ENCODE measurements at regions not wholly inside any gene's neighbourhood (a gene's known extent, or its start where the extent isn't known, plus 50 kb on each side); places are given as distances from the start of the nearest gene placed in this dataset.
A peak's percentile ranks its signal among the peaks of the same experiment; 100 is the strongest.

GRCh38 chr13:44263751-44264620, 109.6 kb upstream of the SERP2 start:
- Histone ChIP-seq H3K4ac (ENCODE audit: low read depth, low read length) (no peak overlapping the region), H2BK15ac (replicated peaks; ENCODE audit: low read depth) (no peak overlapping the region), H2BK5ac (ENCODE audit: low read length) (no peak overlapping the region), H3K4me3 (ENCODE audit: low read length) (no peak overlapping the region), H3K4me2 (ENCODE audit: low read length) (no peak overlapping the region), H3K27me3 (ENCODE audit: insufficient read depth, low read length, poor library complexity) (no peaks in the 10 kb centered on the region), H3K18ac (ENCODE audit: low read length) (no peak overlapping the region), H3K79me2 (ENCODE audit: control insufficient read depth, insufficient read depth, low read length) (no peaks in the 10 kb centered on the region), H3K9ac (ENCODE audit: low read length) (no peak overlapping the region), H2BK120ac (ENCODE audit: low read depth, low read length) (no peak overlapping the region), H4K8ac (ENCODE audit: low read depth, low read length) (no peak overlapping the region), H4K5ac (ENCODE audit: low read length) (no peak overlapping the region), H3K4me1 (ENCODE audit: control insufficient read depth, low read depth, low read length) (no peaks in the 10 kb centered on the region), H3K27ac (ENCODE audit: low read depth, low read length) (no peak overlapping the region), H2AK5ac (ENCODE audit: low read length) (no peak overlapping the region), H3K36me3 (ENCODE audit: control insufficient read depth, insufficient read depth, low read length) (no peaks in the 10 kb centered on the region), H3K56ac (ENCODE audit: low read length) (no peak overlapping the region), H3K79me1 (ENCODE audit: low read length) (no peaks in the 10 kb centered on the region), H3K23ac (ENCODE audit: low read length) (no peak overlapping the region)
- no CpG with 5 or more reads among the region's 20 CpGs for WGBS (ENCODE audit: extremely low coverage, insufficient coverage, low lambda C conversion rate)
- no peak for DNase-seq

GRCh38 chr13:44266305-44266704, 107.3 kb upstream of the SERP2 start:
- Histone ChIP-seq H2BK120ac (ENCODE audit: low read depth, low read length) (no peak overlapping the region), H3K79me2 (ENCODE audit: control insufficient read depth, insufficient read depth, low read length) (no peaks in the 10 kb centered on the region), H3K23ac (ENCODE audit: low read length) (no peak overlapping the region), H3K4me2 (ENCODE audit: low read length) (no peak overlapping the region), H3K4me1 (ENCODE audit: control insufficient read depth, low read depth, low read length) (no peaks in the 10 kb centered on the region), H3K56ac (ENCODE audit: low read length) (no peak overlapping the region), H3K4ac (ENCODE audit: low read depth, low read length) (no peak overlapping the region), H2BK5ac (ENCODE audit: low read length) (no peak overlapping the region), H3K4me3 (ENCODE audit: low read length) (no peak overlapping the region), H3K27me3 (ENCODE audit: insufficient read depth, low read length, poor library complexity) (no peaks in the 10 kb centered on the region), H3K18ac (ENCODE audit: low read length) (no peak overlapping the region), H4K8ac (ENCODE audit: low read depth, low read length) (no peak overlapping the region), H2BK15ac (replicated peaks; ENCODE audit: low read depth) (no peak overlapping the region), H3K36me3 (ENCODE audit: control insufficient read depth, insufficient read depth, low read length) (no peaks in the 10 kb centered on the region), H3K27ac (ENCODE audit: low read depth, low read length) (no peak overlapping the region), H4K5ac (ENCODE audit: low read length) (no peak overlapping the region), H3K79me1 (ENCODE audit: low read length) (no peaks in the 10 kb centered on the region), H3K9ac (ENCODE audit: low read length) (no peak overlapping the region), H2AK5ac (ENCODE audit: low read length) (no peak overlapping the region)
- WGBS (ENCODE audit: extremely low coverage, insufficient coverage, low lambda C conversion rate): no CpG with 5 or more reads among the region's 3 CpGs
- peak; percentile 44 for DNase-seq

GRCh38 chr13:44266772-44267171, 106.9 kb upstream of the SERP2 start:
- H2BK5ac ChIP-seq (ENCODE audit: low read length): no peak overlapping the region
- no peak overlapping the region for H3K4me2 ChIP-seq (ENCODE audit: low read length)
- H2AK5ac ChIP-seq (ENCODE audit: low read length): no peak overlapping the region
- no peak overlapping the region for H2BK15ac ChIP-seq (replicated peaks; ENCODE audit: low read depth)
- no peak overlapping the region for H3K18ac ChIP-seq (ENCODE audit: low read length)
- no peak overlapping the region for H4K8ac ChIP-seq (ENCODE audit: low read depth, low read length)
- no peaks in the 10 kb centered on the region for H3K79me1 ChIP-seq (ENCODE audit: low read length)
- no peaks in the 10 kb centered on the region for H3K79me2 ChIP-seq (ENCODE audit: control insufficient read depth, insufficient read depth, low read length)
- no CpG with 5 or more reads among the region's 1 CpG for WGBS (ENCODE audit: extremely low coverage, insufficient coverage, low lambda C conversion rate)
- DNase-seq: no peak
- H3K9ac ChIP-seq (ENCODE audit: low read length): no peak overlapping the region
- H3K27me3 ChIP-seq (ENCODE audit: insufficient read depth, low read length, poor library complexity): no peaks in the 10 kb centered on the region
- H3K4ac ChIP-seq (ENCODE audit: low read depth, low read length): no peak overlapping the region
- H4K5ac ChIP-seq (ENCODE audit: low read length): no peak overlapping the region
- no peaks in the 10 kb centered on the region for H3K4me1 ChIP-seq (ENCODE audit: control insufficient read depth, low read depth, low read length)
- no peak overlapping the region for H3K4me3 ChIP-seq (ENCODE audit: low read length)
- H2BK120ac ChIP-seq (ENCODE audit: low read depth, low read length): no peak overlapping the region
- H3K23ac ChIP-seq (ENCODE audit: low read length): no peak overlapping the region
- no peak overlapping the region for H3K56ac ChIP-seq (ENCODE audit: low read length)
- no peaks in the 10 kb centered on the region for H3K36me3 ChIP-seq (ENCODE audit: control insufficient read depth, insufficient read depth, low read length)
- H3K27ac ChIP-seq (ENCODE audit: low read depth, low read length): no peak overlapping the region

- H3K4me3 ChIP-seq (ENCODE audit: low read length): no peak overlapping the region
- WGBS (ENCODE audit: extremely low coverage, insufficient coverage, low lambda C conversion rate): no CpG with 5 or more reads among the region's 1 CpG
Measured at GRCh38 chr13:44267203-44267602, 106.4 kb upstream of the SERP2 start.

GRCh38 chr13:44267980-44268379, 105.6 kb upstream of the SERP2 start:
- no peak overlapping the region for H3K4ac ChIP-seq (ENCODE audit: low read depth, low read length)
- H2BK5ac ChIP-seq (ENCODE audit: low read length): no peak overlapping the region
- no peak overlapping the region for H3K23ac ChIP-seq (ENCODE audit: low read length)
- H3K36me3 ChIP-seq (ENCODE audit: control insufficient read depth, insufficient read depth, low read length): no peaks in the 10 kb centered on the region
- no peak for DNase-seq
- H4K5ac ChIP-seq (ENCODE audit: low read length): no peak overlapping the region
- no peaks in the 10 kb centered on the region for H3K79me2 ChIP-seq (ENCODE audit: control insufficient read depth, insufficient read depth, low read length)
- WGBS (ENCODE audit: extremely low coverage, insufficient coverage, low lambda C conversion rate): no CpG with 5 or more reads among the region's 4 CpGs
- H3K27ac ChIP-seq (ENCODE audit: low read depth, low read length): no peak overlapping the region
- no peak overlapping the region for H3K4me2 ChIP-seq (ENCODE audit: low read length)
- no peak overlapping the region for H3K4me3 ChIP-seq (ENCODE audit: low read length)
- no peak overlapping the region for H4K8ac ChIP-seq (ENCODE audit: low read depth, low read length)
- H2AK5ac ChIP-seq (ENCODE audit: low read length): no peak overlapping the region
- no peak overlapping the region for H3K56ac ChIP-seq (ENCODE audit: low read length)
- H3K9ac ChIP-seq (ENCODE audit: low read length): no peak overlapping the region
- no peak overlapping the region for H2BK120ac ChIP-seq (ENCODE audit: low read depth, low read length)
- H3K4me1 ChIP-seq (ENCODE audit: control insufficient read depth, low read depth, low read length): no peaks in the 10 kb centered on the region
- H3K18ac ChIP-seq (ENCODE audit: low read length): no peak overlapping the region
- no peak overlapping the region for H2BK15ac ChIP-seq (replicated peaks; ENCODE audit: low read depth)
- H3K27me3 ChIP-seq (ENCODE audit: insufficient read depth, low read length, poor library complexity): no peaks in the 10 kb centered on the region
- H3K79me1 ChIP-seq (ENCODE audit: low read length): no peaks in the 10 kb centered on the region

More at GRCh38 chr13:44267203-44267602, 106.4 kb upstream of the SERP2 start:
- H2BK15ac ChIP-seq (replicated peaks; ENCODE audit: low read depth): no peak overlapping the region
- no peak overlapping the region for H4K5ac ChIP-seq (ENCODE audit: low read length)
- H4K8ac ChIP-seq (ENCODE audit: low read depth, low read length): no peak overlapping the region
- no peaks in the 10 kb centered on the region for H3K36me3 ChIP-seq (ENCODE audit: control insufficient read depth, insufficient read depth, low read length)
- H3K27ac ChIP-seq (ENCODE audit: low read depth, low read length): no peak overlapping the region
- H3K27me3 ChIP-seq (ENCODE audit: insufficient read depth, low read length, poor library complexity): no peaks in the 10 kb centered on the region
- no peak overlapping the region for H2AK5ac ChIP-seq (ENCODE audit: low read length)
- no peak overlapping the region for H3K18ac ChIP-seq (ENCODE audit: low read length)
- no peaks in the 10 kb centered on the region for H3K4me1 ChIP-seq (ENCODE audit: control insufficient read depth, low read depth, low read length)
- DNase-seq: no peak
- H3K79me1 ChIP-seq (ENCODE audit: low read length): no peaks in the 10 kb centered on the region
- no peak overlapping the region for H3K9ac ChIP-seq (ENCODE audit: low read length)
- H2BK120ac ChIP-seq (ENCODE audit: low read depth, low read length): no peak overlapping the region
- H3K23ac ChIP-seq (ENCODE audit: low read length): no peak overlapping the region
- no peak overlapping the region for H3K56ac ChIP-seq (ENCODE audit: low read length)
- H3K79me2 ChIP-seq (ENCODE audit: control insufficient read depth, insufficient read depth, low read length): no peaks in the 10 kb centered on the region
- no peak overlapping the region for H2BK5ac ChIP-seq (ENCODE audit: low read length)
- H3K4ac ChIP-seq (ENCODE audit: low read depth, low read length): no peak overlapping the region
- H3K4me2 ChIP-seq (ENCODE audit: low read length): no peak overlapping the region

- H2BK15ac ChIP-seq (replicated peaks; ENCODE audit: low read depth): no peak overlapping the region
- H3K23ac ChIP-seq (ENCODE audit: low read length): no peak overlapping the region
- H3K79me1 ChIP-seq (ENCODE audit: low read length): no peaks in the 10 kb centered on the region
- H3K27ac ChIP-seq (ENCODE audit: low read depth, low read length): no peak overlapping the region
- H3K4me2 ChIP-seq (ENCODE audit: low read length): no peak overlapping the region
- no peak overlapping the region for H3K4ac ChIP-seq (ENCODE audit: low read depth, low read length)
- no peak overlapping the region for H3K56ac ChIP-seq (ENCODE audit: low read length)
- no peak overlapping the region for H2AK5ac ChIP-seq (ENCODE audit: low read length)
- H4K5ac ChIP-seq (ENCODE audit: low read length): no peak overlapping the region
- H3K4me1 ChIP-seq (ENCODE audit: control insufficient read depth, low read depth, low read length): no peaks in the 10 kb centered on the region
- no peak for DNase-seq
- H3K79me2 ChIP-seq (ENCODE audit: control insufficient read depth, insufficient read depth, low read length): no peaks in the 10 kb centered on the region
- no peak overlapping the region for H2BK5ac ChIP-seq (ENCODE audit: low read length)
- H3K4me3 ChIP-seq (ENCODE audit: low read length): no peak overlapping the region
- no peaks in the 10 kb centered on the region for H3K27me3 ChIP-seq (ENCODE audit: insufficient read depth, low read length, poor library complexity)
- H3K9ac ChIP-seq (ENCODE audit: low read length): no peak overlapping the region
- H2BK120ac ChIP-seq (ENCODE audit: low read depth, low read length): no peak overlapping the region
- H3K36me3 ChIP-seq (ENCODE audit: control insufficient read depth, insufficient read depth, low read length): no peaks in the 10 kb centered on the region
- no peak overlapping the region for H4K8ac ChIP-seq (ENCODE audit: low read depth, low read length)
- H3K18ac ChIP-seq (ENCODE audit: low read length): no peak overlapping the region
Measured at GRCh38 chr13:44268980-44269379, 104.6 kb upstream of the SERP2 start.
